Suprapubic skin (tissue), 4 donors: ENCODE measurements at regions not wholly inside any gene's neighbourhood (a gene's known extent, or its start where the extent isn't known, plus 50 kb on each side); places are given as distances from the start of the nearest gene placed in this dataset.
A peak's percentile ranks its signal among the peaks of the same experiment; 100 is the strongest.

ENCODE experiments used
- DNase-seq, 2 donors: peaks; one replicate each; pipeline ENCODE4 v3.0.0-alpha.2; 2019; ENCODE audit warnings: low spot score in 2 of 2
- H3K27ac ChIP-seq: fragments of 200-600 bp; sonication (generic); one replicate; pipeline ENCODE4 v1.5.1; 2019
- H3K27me3 ChIP-seq: fragments of 200-600 bp; sonication (generic); one replicate; pipeline ENCODE4 v1.5.1; 2019
- H3K36me3 ChIP-seq: fragments of 200-600 bp; sonication (generic); one replicate; pipeline ENCODE4 v1.5.1; 2019
- H3K4me1 ChIP-seq: fragments of 200-600 bp; sonication (generic); one replicate; pipeline ENCODE4 v1.5.1; 2019
- H3K4me3 ChIP-seq: fragments of 200-600 bp; sonication (generic); one replicate; pipeline ENCODE4 v1.5.1; 2019; ENCODE audit warnings: mild to moderate bottlenecking
- H3K9me3 ChIP-seq: fragments of 200-600 bp; sonication (generic); one replicate; pipeline ENCODE4 v1.5.1; 2019
- CTCF ChIP-seq, 2 donors: fragments of 200-600 bp in 1 of 2; fragments of 450-650 bp in 1 of 2; sonication (generic) in 1 of 2; IDR thresholded peaks; one replicate each; pipeline ENCODE4 v1.5.1; 2016 to 2019; ENCODE audit warnings: antibody characterized with exemption in 2 of 2, mild to moderate bottlenecking in 1 of 2, moderate library complexity in 1 of 2
- EP300 ChIP-seq: sonication (generic); formaldehyde crosslinking; IDR thresholded peaks from one replicate; pipeline ENCODE4 v1.6.1; 2017; ENCODE audit warnings: antibody characterized with exemption
- POLR2A ChIP-seq, 2 donors: fragments of 450-650 bp; IDR thresholded peaks; one replicate each; pipeline ENCODE4 v1.6.1; 2017; ENCODE audit warnings: antibody characterized with exemption in 2 of 2, mild to moderate bottlenecking in 2 of 2, moderate library complexity in 2 of 2
- POLR2AphosphoS5 ChIP-seq, 3 donors: sonication (generic); formaldehyde crosslinking; IDR thresholded peaks; one replicate each; pipeline ENCODE4 v1.6.1; 2017; ENCODE audit warnings: antibody characterized with exemption in 3 of 3
- WGBS: methylation state at CpG from one replicate; pipeline ENCODE4 v1.1.5; 2018; 5-methylcytosine and 5-hydroxymethylcytosine counted together

GRCh38 chr22:48495751-48496080 lies 1332.0 kb downstream of the BRD1 start:
- no peak overlapping the region for H3K4me3 ChIP-seq
- WGBS: 98% methylated on average over 8 of the region's 8 CpGs
- H3K27me3 ChIP-seq: peaks cover 24% of the 10 kb centered on the region
- H3K36me3 ChIP-seq: no peaks in the 10 kb centered on the region
- H3K4me1 ChIP-seq: peaks cover 20% of the 10 kb centered on the region
- no peaks in the 10 kb centered on the region for H3K9me3 ChIP-seq
- no peak overlapping the region for H3K27ac ChIP-seq
- DNase-seq: no peak
- TF ChIP-seq POLR2AphosphoS5 (IDR thresholded peaks at IDR 0.05): no peak
- TF ChIP-seq CTCF (IDR thresholded peaks at IDR 0.05): no peak
- TF ChIP-seq EP300: no peak
- no peak for TF ChIP-seq POLR2A (IDR thresholded peaks at IDR 0.05)

GRCh38 chr22:48494968-48495750 lies 1332.5 kb downstream of the BRD1 start:
- Histone ChIP-seq H3K4me3 (no peak overlapping the region), H3K27me3 (peaks cover 27% of the 10 kb centered on the region), H3K4me1 (peaks cover 25% of the 10 kb centered on the region), H3K27ac (no peak overlapping the region), H3K9me3 (no peaks in the 10 kb centered on the region), H3K36me3 (no peaks in the 10 kb centered on the region)
- peak in 1 of 2 donors; percentile 61 for DNase-seq
- TF ChIP-seq POLR2AphosphoS5 (IDR thresholded peaks at IDR 0.05) (no peak), POLR2A (IDR thresholded peaks at IDR 0.05) (no peak), CTCF (IDR thresholded peaks at IDR 0.05) (no peak), EP300 (no peak)
- WGBS: 92% methylated on average over 15 of the region's 20 CpGs

GRCh38 chr22:48494256-48494967 lies 1333.3 kb downstream of the BRD1 start:
- Histone ChIP-seq H3K27me3 (peaks cover 35% of the 10 kb centered on the region), H3K9me3 (no peaks in the 10 kb centered on the region), H3K4me1 (peaks cover 32% of the 10 kb centered on the region), H3K36me3 (no peaks in the 10 kb centered on the region), H3K4me3 (no peak overlapping the region), H3K27ac (no peak overlapping the region)
- WGBS: 77% methylated on average over 17 of the region's 21 CpGs
- TF ChIP-seq CTCF (IDR thresholded peaks at IDR 0.05) (no peak), EP300 (no peak), POLR2A (IDR thresholded peaks at IDR 0.05) (no peak), POLR2AphosphoS5 (IDR thresholded peaks at IDR 0.05) (no peak)
- no peak for DNase-seq

- no peak overlapping the region for H3K4me3 ChIP-seq
- H3K27me3 ChIP-seq: peaks cover 40% of the 10 kb centered on the region
- WGBS: 86% methylated on average over 6 of the region's 6 CpGs
- H3K9me3 ChIP-seq: no peaks in the 10 kb centered on the region
- peak in 1 of 2 donors; percentile 39 for DNase-seq
- no peak overlapping the region for H3K27ac ChIP-seq
- no peaks in the 10 kb centered on the region for H3K36me3 ChIP-seq
- peaks cover 30% of the 10 kb centered on the region for H3K4me1 ChIP-seq
- no peak for TF ChIP-seq CTCF (IDR thresholded peaks at IDR 0.05)
- TF ChIP-seq POLR2AphosphoS5 (IDR thresholded peaks at IDR 0.05): no peak
- no peak for TF ChIP-seq POLR2A (IDR thresholded peaks at IDR 0.05)
- no peak for TF ChIP-seq EP300
Measured at GRCh38 chr22:48493733-48494132, 1333.9 kb downstream of the BRD1 start.
